WTC11 (cell line): ENCODE measurements at regions not wholly inside any gene's neighbourhood (a gene's known extent, or its start where the extent isn't known, plus 50 kb on each side); places are given as distances from the start of the nearest gene placed in this dataset.

Experiments
- ATAC-seq: fragments of 200-7000 bp; cut with Tn5 transposase; 2 replicates; pipeline ENCODE4 v1.10.0; 2021; ENCODE audit warnings: mild to moderate bottlenecking, moderate library complexity
- CTCF ChIA-PET: fragments of 300-600 bp; sonication (Branson Sonifier 250); formaldehyde crosslinking; loops from one replicate; lab custom pipeline; 2021; ENCODE audit warnings: antibody characterized with exemption; lab: Charles Lee
- POLR2A ChIA-PET: fragments of 350-600 bp; sonication (Branson Sonifier 250); formaldehyde crosslinking; loops from one replicate; lab custom pipeline; 2021; ENCODE audit warnings: antibody characterized with exemption; lab: Charles Lee
- DNase-seq: peaks from one replicate; pipeline ENCODE4 v3.0.0; 2021; ENCODE audit warnings: low spot score
- H3K27ac Mint-ChIP-seq: 2 replicates; pipeline ENCODE4 v1.8.0; 2021; ENCODE audit warnings: mixed read lengths
- H3K27me3 Mint-ChIP-seq: 2 replicates; pipeline ENCODE4 v1.8.0; 2021; ENCODE audit warnings: low read depth, mild to moderate bottlenecking, moderate library complexity, mixed read lengths
- H3K36me3 Mint-ChIP-seq: 2 replicates; pipeline ENCODE4 v1.8.0; 2021; ENCODE audit warnings: mixed read lengths
- H3K4me1 Mint-ChIP-seq: 2 replicates; pipeline ENCODE4 v1.8.0; 2022; ENCODE audit warnings: mixed read lengths
- H3K4me3 Mint-ChIP-seq: 2 replicates; pipeline ENCODE4 v1.8.0; 2021; ENCODE audit warnings: mild to moderate bottlenecking, moderate library complexity, mixed read lengths
- H3K9me3 Mint-ChIP-seq: 2 replicates; pipeline ENCODE4 v1.8.0; 2021; ENCODE audit warnings: mixed read lengths
- AR ChIP-seq: fragments of 250-450 bp; sonication (Bioruptor Pico); IDR thresholded peaks from 2 replicates; pipeline ENCODE4 v1.9.0; 2021; ENCODE audit warnings: mild to moderate bottlenecking
- ATF1 ChIP-seq: sonication (generic); formaldehyde crosslinking; IDR thresholded peaks from 2 replicates; pipeline ENCODE4 v1.8.1; 2023; ENCODE audit warnings: mild to moderate bottlenecking, moderate library complexity, missing genetic modification reagents
- CBFB ChIP-seq: sonication (generic); formaldehyde crosslinking; IDR thresholded peaks from 2 replicates; pipeline ENCODE4 v1.8.1; 2022; ENCODE audit warnings: mild to moderate bottlenecking, low read depth, missing genetic modification reagents
- EMX1 ChIP-seq: fragments of 250-450 bp; sonication (Bioruptor Pico); IDR thresholded peaks from 2 replicates; pipeline ENCODE4 v1.8.0; 2021; ENCODE audit warnings: mild to moderate bottlenecking
- HMGA2 ChIP-seq: fragments of 250-450 bp; sonication (Bioruptor Pico); IDR thresholded peaks from 2 replicates; pipeline ENCODE4 v1.4.0; 2021; ENCODE audit warnings: mild to moderate bottlenecking, moderate library complexity
- HMGXB4 ChIP-seq: sonication (generic); formaldehyde crosslinking; IDR thresholded peaks from 2 replicates; pipeline ENCODE4 v1.8.1; 2023; ENCODE audit warnings: mild to moderate bottlenecking, moderate library complexity, missing genetic modification reagents
- MYBL2 ChIP-seq: sonication (generic); formaldehyde crosslinking; IDR thresholded peaks from 2 replicates; pipeline ENCODE4 v1.8.1; 2023; ENCODE audit warnings: mild to moderate bottlenecking, moderate library complexity, missing genetic modification reagents
- NFYB ChIP-seq: sonication (generic); formaldehyde crosslinking; conservative IDR thresholded peaks from 2 replicates; pipeline ENCODE4 v1.8.0; 2022; ENCODE audit warnings: low read depth, missing genetic modification reagents
- RELA ChIP-seq: sonication (generic); formaldehyde crosslinking; IDR thresholded peaks from 2 replicates; pipeline ENCODE4 v1.8.1; 2022; ENCODE audit warnings: missing genetic modification reagents, mild to moderate bottlenecking, borderline replicate concordance
- SOX15 ChIP-seq: fragments of 250-450 bp; sonication (Bioruptor Pico); IDR thresholded peaks from 2 replicates; pipeline ENCODE4 v1.9.0; 2021; ENCODE audit warnings: mild to moderate bottlenecking
- TEAD4 ChIP-seq: sonication (generic); formaldehyde crosslinking; IDR thresholded peaks from 2 replicates; pipeline ENCODE4 v1.8.0; 2022; ENCODE audit warnings: mild to moderate bottlenecking, missing genetic modification reagents
- USF2 ChIP-seq: sonication (generic); formaldehyde crosslinking; IDR thresholded peaks from 2 replicates; pipeline ENCODE4 v1.8.1; 2023; ENCODE audit warnings: mild to moderate bottlenecking, missing genetic modification reagents, moderate library complexity
- ZNF121 ChIP-seq: sonication (generic); formaldehyde crosslinking; IDR thresholded peaks from 2 replicates; pipeline ENCODE4 v1.8.0; 2023; ENCODE audit warnings: missing genetic modification reagents
- ZNF138 ChIP-seq: sonication (generic); formaldehyde crosslinking; conservative IDR thresholded peaks from 2 replicates; pipeline ENCODE4 v1.8.1; 2022; ENCODE audit warnings: mild to moderate bottlenecking, moderate library complexity, missing genetic modification reagents
- ZNF219 ChIP-seq: sonication (generic); formaldehyde crosslinking; IDR thresholded peaks from 2 replicates; pipeline ENCODE4 v1.8.0; 2023; ENCODE audit warnings: missing genetic modification reagents, mild to moderate bottlenecking, borderline replicate concordance
- TF ChIP-seq, protein P1 (sequence below): fragments of 250-450 bp; sonication (Bioruptor Pico); IDR thresholded peaks from 2 replicates; pipeline ENCODE4 v2.1.2; 2022; ENCODE audit warnings: mild to moderate bottlenecking, moderate library complexity
- TF ChIP-seq, protein P2 (sequence below): sonication (generic); formaldehyde crosslinking; IDR thresholded peaks from 2 replicates; pipeline ENCODE4 v1.8.1; 2022; ENCODE audit warnings: missing genetic modification reagents, borderline replicate concordance
- TF ChIP-seq, protein P3 (sequence below): sonication (generic); formaldehyde crosslinking; IDR thresholded peaks from 2 replicates; pipeline ENCODE4 v1.8.0; 2023; ENCODE audit warnings: missing genetic modification reagents, mild to moderate bottlenecking, borderline replicate concordance
- TF ChIP-seq, protein P4 (sequence below): sonication (generic); formaldehyde crosslinking; IDR thresholded peaks from 2 replicates; pipeline ENCODE4 v1.8.1; 2022; ENCODE audit warnings: low read depth, missing genetic modification reagents, borderline replicate concordance

DNA sequence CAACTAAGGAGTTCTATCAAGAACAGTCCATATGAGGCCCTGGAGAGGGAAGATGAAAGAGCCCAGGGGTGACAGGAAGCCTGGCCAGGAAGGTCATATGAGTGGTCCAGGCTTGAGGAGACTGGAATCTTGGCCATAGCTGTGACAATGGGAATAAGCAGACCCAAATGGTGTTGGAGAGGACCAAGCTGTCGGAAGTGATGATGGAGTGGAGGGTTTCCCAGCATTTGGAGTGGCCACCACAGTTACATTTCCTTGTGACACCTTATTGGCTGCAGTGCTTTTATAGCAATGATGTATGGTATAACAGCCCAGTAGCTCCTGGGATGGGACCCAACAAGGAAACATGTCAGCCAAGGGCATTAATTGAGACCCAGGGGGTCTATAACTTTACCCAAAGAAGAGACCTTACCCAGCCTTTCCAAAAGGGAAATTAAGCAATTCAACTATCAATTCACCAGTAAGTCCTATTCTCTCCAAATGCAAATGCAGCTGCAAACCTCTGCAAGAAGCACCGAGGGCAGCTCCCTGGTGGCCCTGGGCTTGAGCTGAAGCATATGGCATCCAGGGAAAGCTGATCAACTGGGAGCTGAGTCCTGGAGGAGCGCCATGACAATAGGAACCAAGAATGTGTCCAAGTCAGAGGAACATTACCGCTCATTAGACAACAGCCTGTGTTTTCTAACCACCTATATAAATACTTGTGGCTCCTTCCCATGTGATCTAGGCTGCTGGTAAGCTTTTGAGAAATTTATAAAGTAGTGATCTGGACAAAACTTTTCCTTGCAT is 219.4 kb downstream of the SOD2 start:
- POLR2A ChIA-PET: no interaction called here
- peaks cover 41% of the 10 kb centered on the region for H3K9me3 Mint-ChIP-seq
- CTCF ChIA-PET: no interaction called here
- TF ChIP-seq EMX1 (no peak), CBFB (no peak), RELA (no peak), ZNF219 (CRISPR knock-in tag) (no peak), ATF1 (CRISPR knock-in tag) (no peak), ZNF138 (CRISPR knock-in tag) (no peak), ZNF121 (CRISPR knock-in tag) (no peak), AR (no peak), NFYB (no peak), TEAD4 (CRISPR knock-in tag) (no peak), HMGXB4 (no peak), SOX15 (no peak), USF2 (no peak), HMGA2 (CRISPR knock-in tag) (no peak), MYBL2 (CRISPR knock-in tag) (no peak)
- TF ChIP-seq, protein P1, sequence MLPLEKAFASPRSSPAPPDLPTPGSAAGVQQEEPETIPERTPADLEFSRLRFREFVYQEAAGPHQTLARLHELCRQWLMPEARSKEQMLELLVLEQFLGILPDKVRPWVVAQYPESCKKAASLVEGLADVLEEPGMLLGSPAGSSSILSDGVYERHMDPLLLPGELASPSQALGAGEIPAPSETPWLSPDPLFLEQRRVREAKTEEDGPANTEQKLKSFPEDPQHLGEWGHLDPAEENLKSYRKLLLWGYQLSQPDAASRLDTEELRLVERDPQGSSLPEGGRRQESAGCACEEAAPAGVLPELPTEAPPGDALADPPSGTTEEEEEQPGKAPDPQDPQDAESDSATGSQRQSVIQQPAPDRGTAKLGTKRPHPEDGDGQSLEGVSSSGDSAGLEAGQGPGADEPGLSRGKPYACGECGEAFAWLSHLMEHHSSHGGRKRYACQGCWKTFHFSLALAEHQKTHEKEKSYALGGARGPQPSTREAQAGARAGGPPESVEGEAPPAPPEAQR (CRISPR knock-in tag): no peak
- TF ChIP-seq, protein P2, sequence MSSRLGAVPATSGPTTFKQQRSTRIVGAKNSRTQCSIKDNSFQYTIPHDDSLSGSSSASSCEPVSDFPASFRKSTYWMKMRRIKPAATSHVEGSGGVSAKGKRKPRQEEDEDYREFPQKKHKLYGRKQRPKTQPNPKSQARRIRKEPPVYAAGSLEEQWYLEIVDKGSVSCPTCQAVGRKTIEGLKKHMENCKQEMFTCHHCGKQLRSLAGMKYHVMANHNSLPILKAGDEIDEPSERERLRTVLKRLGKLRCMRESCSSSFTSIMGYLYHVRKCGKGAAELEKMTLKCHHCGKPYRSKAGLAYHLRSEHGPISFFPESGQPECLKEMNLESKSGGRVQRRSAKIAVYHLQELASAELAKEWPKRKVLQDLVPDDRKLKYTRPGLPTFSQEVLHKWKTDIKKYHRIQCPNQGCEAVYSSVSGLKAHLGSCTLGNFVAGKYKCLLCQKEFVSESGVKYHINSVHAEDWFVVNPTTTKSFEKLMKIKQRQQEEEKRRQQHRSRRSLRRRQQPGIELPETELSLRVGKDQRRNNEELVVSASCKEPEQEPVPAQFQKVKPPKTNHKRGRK (CRISPR knock-in tag): no peak
- TF ChIP-seq, protein P3, sequence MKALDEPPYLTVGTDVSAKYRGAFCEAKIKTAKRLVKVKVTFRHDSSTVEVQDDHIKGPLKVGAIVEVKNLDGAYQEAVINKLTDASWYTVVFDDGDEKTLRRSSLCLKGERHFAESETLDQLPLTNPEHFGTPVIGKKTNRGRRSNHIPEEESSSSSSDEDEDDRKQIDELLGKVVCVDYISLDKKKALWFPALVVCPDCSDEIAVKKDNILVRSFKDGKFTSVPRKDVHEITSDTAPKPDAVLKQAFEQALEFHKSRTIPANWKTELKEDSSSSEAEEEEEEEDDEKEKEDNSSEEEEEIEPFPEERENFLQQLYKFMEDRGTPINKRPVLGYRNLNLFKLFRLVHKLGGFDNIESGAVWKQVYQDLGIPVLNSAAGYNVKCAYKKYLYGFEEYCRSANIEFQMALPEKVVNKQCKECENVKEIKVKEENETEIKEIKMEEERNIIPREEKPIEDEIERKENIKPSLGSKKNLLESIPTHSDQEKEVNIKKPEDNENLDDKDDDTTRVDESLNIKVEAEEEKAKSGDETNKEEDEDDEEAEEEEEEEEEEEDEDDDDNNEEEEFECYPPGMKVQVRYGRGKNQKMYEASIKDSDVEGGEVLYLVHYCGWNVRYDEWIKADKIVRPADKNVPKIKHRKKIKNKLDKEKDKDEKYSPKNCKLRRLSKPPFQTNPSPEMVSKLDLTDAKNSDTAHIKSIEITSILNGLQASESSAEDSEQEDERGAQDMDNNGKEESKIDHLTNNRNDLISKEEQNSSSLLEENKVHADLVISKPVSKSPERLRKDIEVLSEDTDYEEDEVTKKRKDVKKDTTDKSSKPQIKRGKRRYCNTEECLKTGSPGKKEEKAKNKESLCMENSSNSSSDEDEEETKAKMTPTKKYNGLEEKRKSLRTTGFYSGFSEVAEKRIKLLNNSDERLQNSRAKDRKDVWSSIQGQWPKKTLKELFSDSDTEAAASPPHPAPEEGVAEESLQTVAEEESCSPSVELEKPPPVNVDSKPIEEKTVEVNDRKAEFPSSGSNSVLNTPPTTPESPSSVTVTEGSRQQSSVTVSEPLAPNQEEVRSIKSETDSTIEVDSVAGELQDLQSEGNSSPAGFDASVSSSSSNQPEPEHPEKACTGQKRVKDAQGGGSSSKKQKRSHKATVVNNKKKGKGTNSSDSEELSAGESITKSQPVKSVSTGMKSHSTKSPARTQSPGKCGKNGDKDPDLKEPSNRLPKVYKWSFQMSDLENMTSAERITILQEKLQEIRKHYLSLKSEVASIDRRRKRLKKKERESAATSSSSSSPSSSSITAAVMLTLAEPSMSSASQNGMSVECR (CRISPR knock-in tag): no peak
- TF ChIP-seq, protein P4, sequence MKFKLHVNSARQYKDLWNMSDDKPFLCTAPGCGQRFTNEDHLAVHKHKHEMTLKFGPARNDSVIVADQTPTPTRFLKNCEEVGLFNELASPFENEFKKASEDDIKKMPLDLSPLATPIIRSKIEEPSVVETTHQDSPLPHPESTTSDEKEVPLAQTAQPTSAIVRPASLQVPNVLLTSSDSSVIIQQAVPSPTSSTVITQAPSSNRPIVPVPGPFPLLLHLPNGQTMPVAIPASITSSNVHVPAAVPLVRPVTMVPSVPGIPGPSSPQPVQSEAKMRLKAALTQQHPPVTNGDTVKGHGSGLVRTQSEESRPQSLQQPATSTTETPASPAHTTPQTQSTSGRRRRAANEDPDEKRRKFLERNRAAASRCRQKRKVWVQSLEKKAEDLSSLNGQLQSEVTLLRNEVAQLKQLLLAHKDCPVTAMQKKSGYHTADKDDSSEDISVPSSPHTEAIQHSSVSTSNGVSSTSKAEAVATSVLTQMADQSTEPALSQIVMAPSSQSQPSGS: no peak
- H3K27ac Mint-ChIP-seq: no peak overlapping the region
- H3K27me3 Mint-ChIP-seq: peaks cover 5% of the 10 kb centered on the region
- no peaks in the 10 kb centered on the region for H3K4me1 Mint-ChIP-seq
- peaks cover 11% of the 10 kb centered on the region for H3K36me3 Mint-ChIP-seq
- no peak overlapping the region for H3K4me3 Mint-ChIP-seq
- DNase-seq (no peak), ATAC-seq (no peak)
